ENCODE measurements at regions not wholly inside any gene's neighbourhood (a gene's known extent, or its start where the extent isn't known, plus 50 kb on each side); places are given as distances from the start of the nearest gene placed in this dataset.
"Not testable (repeated sequence)": the region's sequence is repeated elsewhere in the genome, so short reads cannot be mapped to it uniquely, and the experiment has no call there.

DNA sequence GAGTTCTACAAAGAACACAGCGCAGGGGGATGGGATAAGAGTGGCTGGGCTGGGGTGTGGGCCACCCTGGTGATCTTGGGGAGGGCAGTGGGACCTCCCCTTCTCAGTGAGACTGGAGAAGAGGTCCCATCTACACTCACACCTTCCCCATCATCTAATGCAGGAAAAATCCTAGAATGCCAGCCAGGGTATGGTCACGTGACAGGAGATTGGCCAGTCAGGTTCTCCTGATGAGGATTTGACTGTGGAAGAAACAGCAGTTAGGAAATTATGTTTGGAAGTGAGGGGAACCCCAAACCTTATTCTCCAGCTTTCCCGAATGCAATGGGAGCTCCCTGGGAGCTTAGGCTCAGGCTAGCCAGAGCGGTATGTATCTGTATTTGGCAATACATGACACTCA, 158.8 kb upstream of the GRB10 start:
- no peaks in the 10 kb centered on the region for H3K27me3 ChIP-seq
- H3K27ac ChIP-seq = no peak overlapping the region
- no peaks in the 10 kb centered on the region for H3K36me3 ChIP-seq
- no peaks in the 10 kb centered on the region for H3K9me3 ChIP-seq (replicated peaks)
- peaks cover 17% of the 10 kb centered on the region for H3K4me1 ChIP-seq
- DNase-seq = no peak
- no peak overlapping the region for H3K4me3 ChIP-seq

DNA sequence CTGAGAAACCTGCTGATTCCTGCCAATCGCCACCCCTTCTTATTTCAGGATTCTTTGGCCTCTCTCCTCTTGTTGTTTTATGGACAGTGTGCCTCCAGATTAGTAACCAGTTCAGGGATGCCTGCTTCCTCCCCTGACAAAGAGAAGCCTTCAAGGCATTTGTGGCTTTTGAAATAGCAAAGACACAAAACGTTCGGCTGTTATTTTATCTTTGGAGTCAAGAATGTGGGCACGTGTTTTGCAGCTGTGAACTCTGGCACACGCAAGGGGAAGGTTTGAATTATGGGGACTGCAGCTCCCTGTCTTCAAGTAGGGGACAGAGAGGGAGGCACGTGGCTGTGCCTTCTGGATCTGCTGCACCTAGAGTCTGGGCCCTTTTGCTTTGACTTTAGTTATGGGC, 157.9 kb upstream of the GRB10 start:
- peak in 1 of 2 experiments; percentile 26 for DNase-seq
- Histone ChIP-seq H3K4me1 (peaks cover 17% of the 10 kb centered on the region), H3K9me3 (replicated peaks) (no peaks in the 10 kb centered on the region), H3K36me3 (no peaks in the 10 kb centered on the region), H3K4me3 (no peak overlapping the region), H3K27me3 (no peaks in the 10 kb centered on the region), H3K27ac (no peak overlapping the region)

DNA sequence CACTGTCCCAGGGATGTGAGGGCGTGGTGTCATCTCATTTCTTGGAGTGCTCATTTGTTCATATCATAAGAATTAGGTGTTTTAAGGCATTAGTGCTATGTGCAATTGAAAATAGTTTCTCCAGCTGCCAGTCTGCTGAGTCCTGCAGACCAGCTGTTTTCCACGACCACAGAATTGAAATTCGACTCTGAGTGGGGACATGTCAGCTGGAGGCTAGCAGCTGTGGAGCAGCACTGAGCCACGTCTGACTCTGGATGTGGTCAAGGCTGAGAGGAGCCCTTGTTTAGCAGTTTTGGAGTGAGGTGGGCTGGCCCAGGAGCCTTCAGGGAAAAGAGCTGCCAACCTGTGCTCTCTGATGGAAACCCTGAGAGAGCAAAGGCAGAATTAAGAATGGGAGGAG, 156.3 kb upstream of the GRB10 start:
- H3K27ac ChIP-seq = peak overlapping the region; percentile 42
- no peaks in the 10 kb centered on the region for H3K27me3 ChIP-seq
- no peaks in the 10 kb centered on the region for H3K9me3 ChIP-seq (replicated peaks)
- peak; percentile 91 to 95 for DNase-seq
- no peaks in the 10 kb centered on the region for H3K36me3 ChIP-seq
- H3K4me1 ChIP-seq = peaks cover 17% of the 10 kb centered on the region
- no peak overlapping the region for H3K4me3 ChIP-seq

DNA sequence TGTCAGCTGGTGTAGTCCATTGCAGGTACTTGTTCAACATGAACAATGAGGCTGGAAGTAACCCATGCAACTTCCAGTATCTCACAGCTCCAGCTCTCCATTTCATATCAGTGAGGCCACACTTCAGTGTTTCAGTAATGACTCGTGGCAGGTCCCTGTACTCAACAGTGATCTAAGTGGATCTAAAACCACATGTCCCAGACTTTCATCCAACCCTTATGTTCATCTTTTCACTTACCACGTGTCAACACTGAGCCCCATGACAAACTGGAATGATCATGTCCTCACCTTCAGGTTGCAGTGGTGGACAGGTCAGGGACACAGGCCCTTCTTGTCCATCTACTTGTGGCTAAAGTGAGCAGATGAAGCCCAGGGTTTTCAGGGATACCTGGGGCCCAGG, 155.0 kb upstream of the GRB10 start:
- no peaks in the 10 kb centered on the region for H3K9me3 ChIP-seq (replicated peaks)
- no peak for DNase-seq
- H3K27me3 ChIP-seq = no peaks in the 10 kb centered on the region
- H3K36me3 ChIP-seq = no peaks in the 10 kb centered on the region
- peaks cover 17% of the 10 kb centered on the region for H3K4me1 ChIP-seq
- no peak overlapping the region for H3K27ac ChIP-seq
- no peak overlapping the region for H3K4me3 ChIP-seq

DNA sequence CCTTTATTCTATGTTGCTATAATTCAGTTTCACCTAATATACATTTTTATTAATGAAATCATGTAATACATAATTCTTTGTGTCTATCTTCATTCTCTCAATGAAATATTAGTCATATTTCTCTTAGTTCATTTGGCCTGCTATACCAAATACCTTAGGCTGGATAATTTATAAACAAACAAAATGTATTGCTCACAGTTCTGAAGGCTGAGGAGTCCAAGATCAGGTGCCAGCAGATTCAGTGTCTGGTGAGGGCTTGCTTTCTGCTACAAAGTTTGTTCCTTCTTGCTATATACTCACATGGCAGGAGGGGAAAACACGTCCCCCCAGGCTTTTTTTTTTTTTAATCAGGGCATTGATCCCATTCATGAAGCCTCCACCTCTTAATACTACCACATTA, 143.4 kb upstream of the GRB10 start:
- Histone ChIP-seq H3K4me1 (no peaks in the 10 kb centered on the region), H3K27me3 (no peaks in the 10 kb centered on the region), H3K27ac (no peak overlapping the region), H3K9me3 (replicated peaks) (no peaks in the 10 kb centered on the region), H3K4me3 (no peak overlapping the region), H3K36me3 (no peaks in the 10 kb centered on the region)
- no peak for DNase-seq

DNA sequence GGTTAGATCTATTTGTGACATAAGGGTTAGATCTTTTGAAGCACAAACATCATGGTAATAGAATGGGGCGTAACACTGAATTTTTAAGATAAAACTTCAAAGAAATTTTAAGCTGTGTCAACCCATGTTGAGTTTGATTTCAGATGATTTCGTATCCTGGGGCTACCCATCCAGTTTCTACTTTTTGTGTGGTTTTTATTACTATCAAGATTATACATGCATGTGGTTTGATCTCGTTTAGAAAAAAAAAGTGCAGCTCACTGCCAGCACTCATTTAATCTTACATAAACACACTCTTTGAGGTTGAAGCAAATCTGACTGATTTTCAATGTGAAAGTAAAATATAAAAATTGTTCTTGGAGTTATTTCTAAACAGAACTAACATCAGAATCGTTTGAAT, 140.8 kb upstream of the GRB10 start:
- no peaks in the 10 kb centered on the region for H3K27me3 ChIP-seq
- no peak overlapping the region for H3K4me3 ChIP-seq

DNA sequence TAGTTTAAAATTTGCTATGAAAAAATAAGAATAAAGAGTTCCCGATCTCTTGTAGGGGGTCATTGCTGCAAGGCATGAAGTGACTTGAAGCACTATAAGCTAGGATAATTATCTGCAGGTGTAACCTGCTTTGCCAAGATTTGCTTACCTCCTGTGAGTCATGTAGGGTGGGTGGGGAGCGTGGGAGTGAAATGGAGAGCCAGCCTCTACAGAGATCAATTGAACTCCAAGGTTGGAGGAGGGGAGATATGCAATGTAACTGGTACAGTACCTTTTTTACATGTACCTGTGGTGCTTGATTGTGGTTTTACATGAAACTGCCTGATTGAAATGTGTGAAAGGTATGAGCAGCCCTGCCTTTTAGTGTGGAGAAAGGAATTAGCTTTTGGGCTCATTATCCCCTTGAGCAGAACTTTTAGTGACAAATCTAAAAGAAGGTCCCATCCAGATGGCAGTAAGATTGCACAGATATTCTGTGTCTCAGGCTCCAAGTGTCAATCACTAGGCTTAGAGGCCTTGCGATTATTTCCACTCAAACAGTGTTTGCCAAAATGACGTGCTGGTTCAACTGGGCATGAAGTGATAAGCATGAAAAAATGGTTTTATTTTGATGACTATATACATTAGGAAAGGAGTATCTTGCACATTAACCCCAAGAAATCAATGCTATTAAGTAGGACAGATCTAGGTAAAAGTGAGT, 138.6 kb upstream of the GRB10 start:
- Histone ChIP-seq H3K9me3 (replicated peaks) (no peaks in the 10 kb centered on the region), H3K36me3 (no peaks in the 10 kb centered on the region), H3K4me3 (no peak overlapping the region), H3K27ac (no peak overlapping the region), H3K27me3 (no peaks in the 10 kb centered on the region), H3K4me1 (no peaks in the 10 kb centered on the region)
- DNase-seq = no peak

More for the DNA sequence above, 140.8 kb upstream of the GRB10 start:
- Histone ChIP-seq H3K27ac (no peak overlapping the region), H3K36me3 (no peaks in the 10 kb centered on the region), H3K9me3 (replicated peaks) (no peaks in the 10 kb centered on the region), H3K4me1 (no peaks in the 10 kb centered on the region)
- no peak for DNase-seq

DNA sequence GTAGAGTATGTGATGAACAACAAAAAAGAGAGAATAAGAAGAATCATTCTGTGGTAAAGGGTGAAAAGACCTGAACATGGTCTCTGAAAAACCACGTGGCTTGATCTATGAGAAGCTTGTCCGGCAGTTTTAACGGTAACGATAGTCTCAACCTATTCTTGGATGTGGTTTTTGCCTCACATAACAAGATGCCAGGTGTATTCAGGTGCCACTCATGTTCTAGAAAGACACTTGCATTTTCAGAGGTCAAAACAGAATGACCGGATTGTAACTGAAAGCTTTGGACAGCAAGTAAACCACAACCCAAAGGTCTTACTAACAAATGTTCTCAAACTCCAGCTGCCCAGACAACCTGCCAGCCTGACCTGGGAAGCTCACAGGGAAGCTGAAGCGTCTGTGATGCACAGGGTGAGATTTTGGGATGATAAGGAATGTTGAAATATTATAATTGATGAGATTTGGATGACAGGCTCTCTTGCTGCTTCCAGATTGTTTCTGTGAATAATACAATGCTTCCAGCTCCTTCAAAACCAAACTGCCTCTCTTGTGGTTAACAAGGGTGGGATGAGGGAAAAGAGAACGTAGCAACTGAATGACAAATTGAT, 137.4 kb upstream of the GRB10 start:
- H3K9me3 ChIP-seq (replicated peaks) = no peaks in the 10 kb centered on the region
- H3K4me3 ChIP-seq = no peak overlapping the region
- DNase-seq = no peak
- H3K27ac ChIP-seq = no peak overlapping the region
- H3K4me1 ChIP-seq = no peaks in the 10 kb centered on the region
- H3K27me3 ChIP-seq = no peaks in the 10 kb centered on the region
- no peaks in the 10 kb centered on the region for H3K36me3 ChIP-seq

DNA sequence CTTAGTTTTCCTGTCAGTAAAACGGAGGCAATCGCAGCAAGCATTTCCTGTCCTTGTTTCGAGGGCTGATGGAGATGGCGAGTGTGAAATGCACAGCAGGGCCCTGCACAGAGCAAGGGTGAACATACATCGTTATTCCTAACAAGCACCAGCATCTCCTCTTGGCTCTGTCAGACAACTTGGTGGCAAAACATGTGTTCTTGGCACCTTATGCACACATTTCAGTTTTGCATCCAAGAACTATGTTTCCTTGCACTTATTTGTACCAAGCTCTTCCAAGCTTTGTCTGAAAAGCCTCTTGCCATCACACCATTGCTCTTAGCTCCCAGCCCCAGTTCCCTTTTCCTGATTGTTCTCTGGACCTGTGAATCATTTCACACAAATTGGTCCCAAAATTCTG, 132.9 kb upstream of the GRB10 start:
- Histone ChIP-seq H3K4me3 (no peak overlapping the region), H3K9me3 (replicated peaks) (no peaks in the 10 kb centered on the region), H3K4me1 (no peaks in the 10 kb centered on the region), H3K27ac (no peak overlapping the region), H3K27me3 (no peaks in the 10 kb centered on the region), H3K36me3 (no peaks in the 10 kb centered on the region)
- no peak for DNase-seq

DNA sequence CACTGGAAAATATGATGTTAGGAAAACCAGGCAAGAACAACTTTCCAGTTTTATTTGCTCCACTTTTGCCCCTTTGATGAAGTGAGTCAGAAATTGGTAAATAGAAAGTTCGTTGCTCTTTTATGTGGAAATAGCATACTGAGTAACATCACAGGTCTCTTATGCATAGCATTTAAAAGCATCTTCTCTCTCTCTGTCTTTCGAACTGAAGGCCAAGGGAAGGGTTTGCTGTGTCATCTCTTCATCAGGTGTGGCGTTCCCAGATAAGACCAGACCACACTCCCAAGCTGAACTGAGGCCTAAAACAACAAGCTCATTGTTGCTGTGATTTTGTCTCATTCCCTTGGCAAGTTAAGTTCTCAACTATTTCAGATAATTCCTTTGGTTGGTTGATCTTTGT, 131.8 kb upstream of the GRB10 start:
- Histone ChIP-seq H3K27me3 (no peaks in the 10 kb centered on the region), H3K36me3 (no peaks in the 10 kb centered on the region), H3K4me1 (no peaks in the 10 kb centered on the region), H3K27ac (no peak overlapping the region), H3K9me3 (replicated peaks) (no peaks in the 10 kb centered on the region), H3K4me3 (no peak overlapping the region)
- DNase-seq = no peak

DNA sequence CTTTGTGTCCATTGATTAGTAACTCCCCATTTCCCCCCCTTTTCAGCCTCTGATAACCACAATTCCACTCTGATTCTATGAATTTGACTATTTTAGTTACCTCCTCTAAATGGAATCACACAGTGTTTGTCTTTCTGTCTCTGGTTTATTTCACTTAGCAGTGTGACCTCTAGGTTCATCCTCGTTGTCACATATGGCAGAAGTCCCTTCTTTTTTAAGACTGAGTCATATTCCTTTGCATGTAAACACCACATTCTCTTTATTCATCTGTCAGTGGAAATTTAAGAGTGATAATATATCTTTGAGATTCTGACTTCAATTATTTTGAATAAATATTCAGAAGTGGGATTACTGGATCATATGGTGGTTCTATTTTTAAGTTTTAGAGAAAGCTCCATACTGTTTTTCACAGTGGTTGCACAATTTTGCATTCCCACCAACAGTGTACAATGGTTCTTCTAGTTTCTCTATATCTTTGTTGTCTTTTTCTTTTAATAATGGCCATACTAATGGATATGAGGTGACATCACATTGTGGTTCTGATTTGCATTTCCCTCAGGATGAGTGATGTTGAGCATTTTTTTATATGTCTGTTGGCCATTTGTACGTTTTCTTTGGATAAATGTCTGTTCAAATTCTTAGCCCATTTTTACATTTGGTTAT, 126.1 kb upstream of the GRB10 start:
- no peaks in the 10 kb centered on the region for H3K9me3 ChIP-seq (replicated peaks)
- no peaks in the 10 kb centered on the region for H3K27me3 ChIP-seq
- H3K36me3 ChIP-seq = no peaks in the 10 kb centered on the region
- H3K4me1 ChIP-seq = no peaks in the 10 kb centered on the region
- no peak overlapping the region for H3K4me3 ChIP-seq
- DNase-seq = no peak
- no peak overlapping the region for H3K27ac ChIP-seq

DNA sequence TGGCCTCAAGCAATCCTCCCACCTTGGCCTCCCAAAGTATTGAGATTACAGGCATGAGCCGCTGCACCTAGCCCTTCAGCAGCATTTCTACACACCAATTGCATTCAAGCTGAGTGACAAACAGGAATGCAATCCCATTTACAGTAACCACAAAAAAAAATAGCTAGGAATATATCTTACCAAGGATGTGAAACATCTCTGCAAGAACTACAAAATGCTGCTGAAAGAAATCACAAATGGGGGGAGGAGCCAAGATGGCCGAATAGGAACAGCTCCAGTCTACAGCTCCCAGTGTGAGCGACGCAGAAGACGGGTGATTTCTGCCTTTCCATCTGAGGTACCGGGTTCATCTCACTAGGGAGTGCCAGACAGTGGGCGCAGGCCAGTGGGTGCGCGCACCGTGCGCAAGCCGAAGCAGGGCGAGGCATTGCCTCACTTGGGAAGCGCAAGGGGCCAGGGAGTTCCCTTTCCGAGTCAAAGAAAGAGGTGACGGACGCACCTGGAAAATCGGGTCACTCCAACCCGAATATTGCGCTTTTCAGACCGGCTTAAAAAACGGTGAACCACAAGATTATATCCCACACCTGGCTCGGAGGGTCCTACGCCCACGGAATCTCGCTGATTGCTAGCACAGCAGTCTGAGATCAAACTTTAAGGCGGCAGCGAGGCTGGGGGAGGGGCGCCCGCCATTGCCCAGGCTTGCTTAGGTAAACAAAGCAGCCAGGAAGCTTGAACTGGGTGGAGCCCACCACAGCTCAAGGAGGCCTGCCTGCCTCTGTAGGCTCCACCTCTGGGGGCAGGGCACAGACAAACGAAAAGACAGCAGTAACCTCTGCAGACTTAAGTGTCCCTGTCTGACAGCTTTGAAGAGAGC, 116.1 kb upstream of the GRB10 start:
- H3K36me3 ChIP-seq; H3K4me3 ChIP-seq; H3K4me1 ChIP-seq; H3K27ac ChIP-seq; H3K27me3 ChIP-seq; H3K9me3 ChIP-seq (replicated peaks); DNase-seq: not testable (repeated sequence)

DNA sequence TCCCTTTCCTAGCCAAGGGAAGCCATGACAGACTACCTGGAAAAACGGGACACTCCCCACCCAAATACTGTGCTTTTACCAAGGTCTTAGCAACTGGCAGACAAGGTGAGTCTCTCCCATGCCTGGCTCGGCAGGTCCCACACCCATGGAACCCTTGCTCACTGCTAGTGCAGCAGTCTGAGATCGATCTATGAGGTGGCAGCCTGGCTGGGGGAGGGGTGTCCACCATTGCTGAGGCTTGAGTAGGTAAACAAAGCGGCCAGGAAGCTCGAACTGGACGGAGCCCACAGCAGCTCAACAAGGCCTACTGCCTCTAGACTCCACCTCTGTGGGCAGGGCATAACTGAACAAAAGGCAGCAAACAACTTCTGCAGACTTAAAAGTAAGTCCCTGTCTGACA, 104.4 kb upstream of the GRB10 start:
- not testable (repeated sequence) for H3K27ac ChIP-seq; H3K9me3 ChIP-seq (replicated peaks); H3K4me1 ChIP-seq; H3K36me3 ChIP-seq; H3K4me3 ChIP-seq; H3K27me3 ChIP-seq; DNase-seq

DNA sequence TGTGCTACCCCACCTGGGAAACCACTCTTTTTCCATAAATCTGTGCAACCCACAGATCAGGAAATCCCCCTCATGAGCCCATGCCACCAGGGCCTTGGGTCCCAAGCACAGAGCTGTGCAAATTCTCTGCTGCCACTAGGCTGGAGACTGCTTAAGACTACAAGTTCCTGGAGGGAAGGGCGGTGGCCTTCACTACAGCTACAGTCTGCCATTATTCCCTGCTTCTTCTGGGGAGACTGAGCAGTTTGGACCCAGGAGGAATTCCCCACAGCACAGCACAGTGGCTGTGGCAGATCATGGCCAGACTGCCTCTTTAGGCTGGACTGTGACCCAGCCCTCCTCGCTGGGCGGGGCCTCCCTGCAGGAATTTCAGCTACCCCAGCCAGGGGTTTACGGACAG, 89.7 kb upstream of the GRB10 start:
- Histone ChIP-seq H3K4me3 (no peak overlapping the region), H3K9me3 (replicated peaks) (no peaks in the 10 kb centered on the region), H3K27me3 (peaks cover 8% of the 10 kb centered on the region; the same call in 1 of the 2 replicates), H3K4me1 (peaks cover 10% of the 10 kb centered on the region), H3K36me3 (no peaks in the 10 kb centered on the region), H3K27ac (no peak overlapping the region)
- DNase-seq = no peak
